ENCODE measurements at regions not wholly inside any gene's neighbourhood (a gene's known extent, or its start where the extent isn't known, plus 50 kb on each side); places are given as distances from the start of the nearest gene placed in this dataset.
A peak's percentile ranks its signal among the peaks of the same experiment; 100 is the strongest.

GRCh38 chr1:229993894-229994293 is 73.1 kb upstream of the GALNT2 start:
- no peak for DNase-seq (ENCODE audit: low spot score)
- H3K27me3 Mint-ChIP-seq (ENCODE audit: unreplicated experiment) = no peaks in the 10 kb centered on the region
- no peaks in the 10 kb centered on the region for H3K9me3 Mint-ChIP-seq (ENCODE audit: unreplicated experiment)
- no peak for TF ChIP-seq CTCF (IDR thresholded peaks at IDR 0.05; ENCODE audit: unreplicated experiment)
- H3K36me3 Mint-ChIP-seq (ENCODE audit: low read depth, unreplicated experiment) = no peaks in the 10 kb centered on the region
- peaks cover under 1% of the 10 kb centered on the region for H3K4me1 Mint-ChIP-seq (ENCODE audit: unreplicated experiment)
- no peak overlapping the region for H3K27ac Mint-ChIP-seq (ENCODE audit: unreplicated experiment)
- no peak overlapping the region for H3K4me3 Mint-ChIP-seq (ENCODE audit: unreplicated experiment)

GRCh38 chr1:229999004-229999670 is 67.9 kb upstream of the GALNT2 start:
- Mint-ChIP-seq H3K4me3 (ENCODE audit: unreplicated experiment) (no peak overlapping the region), H3K9me3 (ENCODE audit: unreplicated experiment) (no peaks in the 10 kb centered on the region), H3K4me1 (ENCODE audit: unreplicated experiment) (peaks cover 11% of the 10 kb centered on the region), H3K27ac (ENCODE audit: unreplicated experiment) (peak overlapping the region; percentile 17), H3K27me3 (ENCODE audit: unreplicated experiment) (peaks cover 4% of the 10 kb centered on the region), H3K36me3 (ENCODE audit: low read depth, unreplicated experiment) (no peaks in the 10 kb centered on the region)
- no peak for TF ChIP-seq CTCF (IDR thresholded peaks at IDR 0.05; ENCODE audit: unreplicated experiment)
- no peak for DNase-seq (ENCODE audit: low spot score)

GRCh38 chr1:230000493-230001184 is 66.4 kb upstream of the GALNT2 start:
- H3K27me3 Mint-ChIP-seq (ENCODE audit: unreplicated experiment) = peaks cover 5% of the 10 kb centered on the region
- no peak for TF ChIP-seq CTCF (IDR thresholded peaks at IDR 0.05; ENCODE audit: unreplicated experiment)
- DNase-seq (ENCODE audit: low spot score) = no peak
- no peaks in the 10 kb centered on the region for H3K36me3 Mint-ChIP-seq (ENCODE audit: low read depth, unreplicated experiment)
- H3K4me1 Mint-ChIP-seq (ENCODE audit: unreplicated experiment) = peaks cover 11% of the 10 kb centered on the region
- no peak overlapping the region for H3K27ac Mint-ChIP-seq (ENCODE audit: unreplicated experiment)
- H3K4me3 Mint-ChIP-seq (ENCODE audit: unreplicated experiment) = no peak overlapping the region
- no peaks in the 10 kb centered on the region for H3K9me3 Mint-ChIP-seq (ENCODE audit: unreplicated experiment)

- Mint-ChIP-seq H3K27ac (ENCODE audit: unreplicated experiment) (no peak overlapping the region), H3K36me3 (ENCODE audit: low read depth, unreplicated experiment) (no peaks in the 10 kb centered on the region), H3K9me3 (ENCODE audit: unreplicated experiment) (no peaks in the 10 kb centered on the region), H3K27me3 (ENCODE audit: unreplicated experiment) (peaks cover 13% of the 10 kb centered on the region), H3K4me3 (ENCODE audit: unreplicated experiment) (no peak overlapping the region), H3K4me1 (ENCODE audit: unreplicated experiment) (peaks cover 11% of the 10 kb centered on the region)
- TF ChIP-seq CTCF (IDR thresholded peaks at IDR 0.05; ENCODE audit: unreplicated experiment) = no peak
- DNase-seq (ENCODE audit: low spot score) = no peak
These were observed 64.8 kb upstream of the GALNT2 start for GRCh38 chr1:230002164-230002803.

GRCh38 chr1:230003409-230003808 is 63.6 kb upstream of the GALNT2 start:
- Mint-ChIP-seq H3K9me3 (ENCODE audit: unreplicated experiment) (no peaks in the 10 kb centered on the region), H3K27me3 (ENCODE audit: unreplicated experiment) (peaks cover 14% of the 10 kb centered on the region), H3K27ac (ENCODE audit: unreplicated experiment) (no peak overlapping the region), H3K4me3 (ENCODE audit: unreplicated experiment) (no peak overlapping the region), H3K36me3 (ENCODE audit: low read depth, unreplicated experiment) (no peaks in the 10 kb centered on the region), H3K4me1 (ENCODE audit: unreplicated experiment) (peaks cover 11% of the 10 kb centered on the region)
- TF ChIP-seq CTCF (IDR thresholded peaks at IDR 0.05; ENCODE audit: unreplicated experiment) = no peak
- no peak for DNase-seq (ENCODE audit: low spot score)
